ENCODE measurements at regions not wholly inside any gene's neighbourhood (a gene's known extent, or its start where the extent isn't known, plus 50 kb on each side); places are given as distances from the start of the nearest gene placed in this dataset.

DNA sequence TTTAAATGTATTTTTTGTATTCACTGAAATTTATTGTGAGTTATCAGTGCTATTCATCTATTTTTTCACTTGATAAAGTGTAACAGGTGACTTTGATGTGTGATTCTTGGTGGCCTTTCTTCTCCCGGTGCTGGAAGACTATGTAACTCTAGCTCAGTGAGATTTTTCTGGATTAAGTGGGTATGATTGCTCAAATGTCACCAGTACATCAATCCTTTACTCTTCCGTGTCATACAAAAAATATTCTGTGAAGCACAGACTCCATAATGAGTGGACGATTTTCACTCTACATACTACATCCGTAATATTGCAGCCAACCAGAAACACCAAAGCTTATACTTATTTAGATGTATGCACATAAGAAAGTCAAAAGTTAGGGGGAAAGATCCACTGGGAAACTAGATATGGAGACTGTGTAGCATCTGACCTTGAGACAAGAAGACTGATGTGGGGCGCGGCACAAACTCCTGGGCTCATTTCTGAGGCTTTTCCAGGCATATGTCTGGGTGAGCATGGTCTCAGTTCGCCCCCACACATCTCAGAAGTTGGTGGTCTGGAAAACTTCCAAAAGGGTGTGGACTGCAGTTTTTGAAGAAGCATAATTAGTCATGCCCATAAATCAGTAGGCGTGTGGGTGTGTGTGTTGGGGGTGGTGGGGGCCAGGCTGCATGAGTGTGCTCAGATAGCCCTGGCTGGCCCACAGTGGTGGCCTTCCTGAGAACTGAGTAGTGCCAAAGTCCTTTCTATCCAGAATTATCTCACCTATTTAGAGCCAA is 53.9 kb upstream of the TENM3 start:
- TF ChIP-seq POLR2AphosphoS5 (IDR thresholded peaks at IDR 0.05; ENCODE audit: low read depth, low read length) (no peak), POLR2A (IDR thresholded peaks at IDR 0.05; ENCODE audit: low read depth, low read length) (no peak)
